ENCODE measurements at regions not wholly inside any gene's neighbourhood (a gene's known extent, or its start where the extent isn't known, plus 50 kb on each side); places are given as distances from the start of the nearest gene placed in this dataset.

DNA sequence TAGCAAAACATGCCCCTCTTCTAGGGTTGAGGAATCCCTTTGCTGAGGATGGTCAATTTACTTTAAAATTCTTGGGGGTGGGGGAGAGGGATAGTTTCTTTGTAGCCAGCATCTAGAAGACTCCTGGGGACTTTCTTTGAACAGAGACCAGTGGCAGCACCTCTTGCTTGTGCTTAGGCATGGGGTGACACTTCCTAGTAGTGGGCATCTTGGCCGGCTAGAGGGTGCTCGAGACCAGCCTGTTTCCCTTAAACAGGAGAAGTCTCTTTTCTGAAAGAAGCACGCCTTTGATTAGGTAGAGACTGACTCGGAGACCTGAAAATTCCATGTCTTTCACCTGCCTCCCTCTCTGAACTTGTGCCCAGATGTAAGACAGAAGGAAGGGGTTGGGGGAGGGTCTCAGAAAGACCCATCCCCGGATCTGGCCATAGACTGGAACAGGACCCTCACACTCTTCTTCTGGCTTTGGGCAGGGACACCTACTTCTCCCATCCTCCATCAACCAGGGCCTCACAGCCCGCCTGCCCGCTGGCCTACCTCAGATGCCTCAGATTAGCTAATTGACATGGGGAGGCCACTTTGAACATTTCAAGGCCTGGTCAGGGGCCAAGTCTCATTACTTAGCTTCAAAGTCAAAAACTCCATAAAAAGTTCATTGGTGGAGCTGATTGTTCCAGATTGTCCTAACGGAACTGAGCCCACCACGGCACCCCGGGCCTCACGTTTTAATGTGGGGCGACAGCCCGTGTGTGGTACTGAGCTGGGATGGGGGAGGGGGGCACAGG is 172.2 kb downstream of the CDC5L start:
- DNase-seq (ENCODE audit: low read depth in 3 of 3) = no peak

DNA sequence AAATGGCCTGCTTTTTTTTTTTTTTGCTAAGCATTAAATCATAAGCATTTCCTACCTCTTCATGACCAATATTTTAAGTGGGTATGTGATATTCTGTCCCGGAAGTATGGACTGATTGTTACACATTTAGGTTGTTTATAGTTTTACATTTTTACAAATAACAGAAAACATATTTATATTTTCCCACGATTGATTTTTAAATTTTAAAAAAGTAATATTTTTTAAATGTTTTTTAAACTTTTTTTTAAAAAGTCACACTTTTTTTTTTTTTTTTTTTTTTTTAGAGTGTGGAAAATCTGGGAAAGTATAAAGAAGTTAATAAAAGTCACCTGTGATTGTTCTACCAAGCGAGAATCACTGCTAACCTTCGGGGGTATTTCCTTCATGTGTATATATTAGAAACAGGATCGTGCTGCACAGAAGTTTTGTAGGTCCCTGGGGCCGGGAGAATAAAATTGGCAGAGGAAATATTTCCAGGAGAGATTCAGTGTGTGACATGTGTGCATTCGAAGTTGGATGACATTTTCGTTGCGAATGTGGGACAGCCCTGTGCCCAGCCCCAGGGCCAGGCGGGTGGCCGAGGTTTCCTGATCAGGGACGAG is 173.1 kb downstream of the CDC5L start:
- DNase-seq (ENCODE audit: low read depth in 3 of 3) = no peak

DNA sequence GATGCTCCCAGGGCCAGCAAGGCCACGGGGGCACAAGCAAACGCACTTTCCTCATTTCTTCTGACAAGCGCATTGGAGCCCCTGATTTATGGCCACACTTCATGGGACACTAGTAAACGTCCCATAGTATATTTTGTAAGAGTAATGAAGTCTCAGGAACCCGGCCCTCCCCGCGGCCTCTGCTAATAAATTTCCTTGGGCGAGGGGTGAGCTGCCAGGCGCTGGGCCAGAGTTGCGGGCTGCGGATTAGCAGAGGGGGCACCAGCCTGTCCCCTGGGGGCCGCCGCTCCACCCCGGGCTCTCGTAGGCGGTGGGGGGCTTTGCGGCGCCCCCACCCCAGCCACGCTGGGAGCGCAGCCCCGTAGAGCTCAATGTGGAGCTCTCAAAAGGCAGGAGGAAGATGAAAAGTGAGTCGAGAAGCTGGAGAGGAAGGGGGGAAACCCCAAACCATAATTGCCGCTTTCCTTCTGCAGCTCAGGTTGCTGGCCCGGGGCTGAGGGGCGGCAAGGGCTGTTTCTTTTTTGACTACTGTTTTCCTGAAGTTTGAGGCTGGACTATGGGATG is 173.6 kb downstream of the CDC5L start:
- no peak for DNase-seq (ENCODE audit: low read depth in 3 of 3)

DNA sequence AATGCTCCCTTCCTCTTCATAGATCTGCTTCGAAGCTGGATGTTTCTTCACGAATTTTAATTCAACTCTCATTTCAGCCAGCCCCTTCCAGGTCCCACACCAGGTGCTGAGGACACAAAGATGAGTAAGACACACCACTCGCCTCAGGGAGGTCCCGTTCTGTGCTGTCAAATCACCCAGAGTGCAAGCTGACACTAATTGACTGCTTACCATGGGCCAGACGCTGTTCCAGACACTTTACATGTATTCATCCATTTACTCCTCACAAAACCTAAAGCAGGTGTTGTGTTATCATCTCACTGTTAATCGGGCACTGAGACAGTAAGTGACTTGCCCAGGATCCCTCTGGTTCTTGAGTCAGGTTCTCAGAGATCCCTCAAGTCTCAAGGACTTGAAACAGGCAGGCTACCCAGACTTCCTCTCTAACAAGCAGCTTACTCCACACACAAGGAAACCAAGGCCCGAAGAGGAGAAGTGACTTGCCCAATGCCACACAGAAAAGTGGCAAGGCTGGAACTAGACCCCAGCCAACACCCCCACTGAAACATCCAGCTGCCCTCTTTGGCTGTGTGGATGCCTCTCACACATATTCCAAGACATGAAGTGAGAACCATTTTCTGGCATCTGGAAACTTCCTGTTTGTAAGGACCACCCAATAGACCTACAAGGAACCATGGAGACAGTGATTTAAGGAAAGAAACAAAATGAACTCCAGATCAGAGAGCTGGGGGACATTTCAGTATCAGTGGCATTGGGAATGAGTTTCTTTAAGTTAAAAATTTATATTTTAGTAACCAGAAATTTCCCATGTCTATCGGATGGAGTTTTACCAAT is 174.5 kb downstream of the CDC5L start:
- no peak for DNase-seq (ENCODE audit: low read depth in 3 of 3)

DNA sequence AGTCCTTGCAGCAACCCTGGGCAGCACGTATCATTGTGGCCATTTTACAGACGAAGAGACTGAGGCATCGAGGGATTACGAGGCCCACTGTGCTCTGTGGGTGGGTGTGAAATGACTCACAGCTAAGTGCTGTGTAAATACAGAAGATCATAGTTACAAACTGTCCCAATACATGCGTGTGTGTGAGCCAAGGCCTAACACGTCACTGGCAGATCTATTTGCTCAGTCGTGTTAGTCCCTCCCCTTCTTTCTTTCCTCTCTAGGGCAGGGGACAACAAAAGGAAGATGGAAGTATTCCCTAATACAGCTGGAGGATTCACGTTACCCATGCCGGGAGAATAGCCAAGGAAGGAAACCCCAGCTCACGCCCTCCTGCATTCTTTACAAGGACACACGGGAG is 175.9 kb downstream of the CDC5L start:
- no peak for DNase-seq (ENCODE audit: low read depth in 3 of 3)

DNA sequence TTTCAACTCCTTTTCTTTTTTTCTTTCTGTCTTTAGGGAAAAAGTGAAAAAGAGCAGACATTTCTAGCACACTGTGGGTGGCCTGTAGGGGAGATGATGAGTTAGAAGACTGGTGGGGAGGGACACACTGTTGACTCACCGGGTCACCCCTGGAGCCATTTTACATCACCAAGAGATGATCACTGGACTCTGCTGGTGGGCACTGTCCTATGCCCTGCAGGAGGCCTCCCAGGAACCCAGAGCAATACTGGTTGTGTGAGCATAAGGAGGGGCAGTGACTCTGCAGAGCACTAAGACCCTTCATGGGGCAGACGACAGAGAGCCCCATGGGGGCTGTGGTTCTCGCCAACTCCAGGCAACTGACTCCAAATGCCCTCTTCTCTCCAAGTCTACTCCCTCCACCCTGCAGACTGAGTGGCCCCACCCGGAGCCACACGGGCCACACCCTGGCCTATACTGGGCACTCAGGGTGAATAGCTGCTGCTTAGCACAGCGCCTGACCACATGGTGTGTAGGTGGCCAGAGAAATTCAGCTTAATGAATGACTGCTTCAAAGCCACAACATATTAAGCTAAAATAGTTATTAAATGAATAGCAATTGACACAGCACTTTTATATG is 177.5 kb downstream of the CDC5L start:
- no peak for DNase-seq (ENCODE audit: low read depth in 3 of 3)

DNA sequence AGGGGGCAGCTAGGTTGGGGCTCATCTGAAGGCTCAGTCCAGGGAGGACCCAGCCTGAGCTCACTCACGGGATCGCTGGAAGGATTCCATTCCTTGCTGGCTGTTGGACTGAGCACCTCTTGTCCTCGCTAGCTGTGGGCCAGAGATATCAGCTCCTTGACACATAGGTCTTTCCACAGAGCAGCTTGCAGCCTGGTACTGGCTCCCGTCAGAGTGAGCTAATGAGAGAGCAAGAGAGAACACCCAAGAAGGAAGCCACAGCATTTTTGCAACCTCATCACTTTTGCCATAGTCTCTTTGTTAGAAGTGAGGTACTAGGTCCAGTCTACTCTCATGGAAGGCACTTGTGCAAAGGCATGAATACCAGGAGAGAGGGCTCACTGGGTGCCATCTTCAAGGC is 179.9 kb downstream of the CDC5L start:
- DNase-seq (ENCODE audit: low read depth in 3 of 3) = no peak

DNA sequence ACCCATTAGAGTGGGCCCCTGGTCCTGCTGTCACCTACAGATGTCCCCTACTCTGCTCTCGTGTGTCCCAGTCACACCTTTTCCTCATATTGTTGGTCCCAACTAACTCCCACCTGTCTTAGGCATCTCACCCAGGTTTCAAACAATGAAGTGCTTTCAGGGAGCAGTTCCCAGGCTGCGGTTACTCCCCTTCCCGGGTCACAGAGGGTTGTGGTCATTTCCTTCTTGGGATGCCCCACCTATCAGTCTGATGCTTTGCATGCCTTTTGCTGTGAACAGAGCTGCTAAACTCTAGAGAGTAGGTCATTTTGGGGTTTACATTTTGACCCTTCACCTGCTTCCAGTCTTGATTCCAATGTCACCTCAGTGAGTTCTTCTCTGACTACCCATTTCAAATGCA is 181.6 kb downstream of the CDC5L start:
- DNase-seq (ENCODE audit: low read depth in 3 of 3) = no peak

DNA sequence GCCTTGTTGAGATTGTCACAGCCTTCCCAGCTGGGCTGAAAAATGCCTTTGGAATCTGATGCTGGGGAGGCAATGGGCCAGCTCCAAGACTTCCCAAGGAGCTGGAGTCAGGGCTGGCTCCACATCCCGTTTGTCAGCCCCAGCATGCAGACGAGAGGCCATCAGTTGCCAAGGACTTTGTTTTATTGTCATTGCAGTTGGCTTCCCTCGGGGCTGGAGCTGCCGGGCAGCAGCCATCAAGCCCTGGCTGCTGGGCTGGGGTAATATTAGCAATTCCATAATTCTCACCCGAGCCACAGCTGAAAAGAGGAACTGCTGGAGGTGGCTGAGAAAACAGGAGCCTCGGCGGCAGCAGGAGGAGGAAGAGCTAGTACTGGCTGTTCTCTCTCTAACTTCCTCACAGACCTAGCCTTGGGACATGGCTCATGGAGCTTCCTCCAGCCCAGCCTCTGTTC is 182.5 kb downstream of the CDC5L start:
- no peak for DNase-seq (ENCODE audit: low read depth in 3 of 3)

DNA sequence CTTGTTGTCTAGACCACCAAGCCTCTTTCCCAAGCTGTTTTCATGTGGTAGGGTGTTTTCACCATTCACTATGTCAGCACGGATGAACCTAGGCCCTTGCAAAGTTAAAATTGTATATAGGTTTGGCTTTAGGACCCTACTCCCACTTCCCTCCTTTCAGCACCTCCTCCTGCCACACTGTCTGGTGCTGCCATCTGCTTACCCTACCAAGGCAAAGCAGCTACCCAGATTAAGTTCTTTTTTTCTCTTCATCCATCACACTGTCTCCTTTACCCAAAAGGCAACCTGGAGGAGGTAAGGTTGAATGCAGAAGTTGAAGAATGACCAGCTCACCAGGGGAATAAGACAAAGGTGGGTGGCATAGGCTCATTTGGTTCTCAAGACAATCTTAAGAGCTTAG is 184.0 kb downstream of the CDC5L start:
- DNase-seq (ENCODE audit: low read depth in 3 of 3) = no peak

DNA sequence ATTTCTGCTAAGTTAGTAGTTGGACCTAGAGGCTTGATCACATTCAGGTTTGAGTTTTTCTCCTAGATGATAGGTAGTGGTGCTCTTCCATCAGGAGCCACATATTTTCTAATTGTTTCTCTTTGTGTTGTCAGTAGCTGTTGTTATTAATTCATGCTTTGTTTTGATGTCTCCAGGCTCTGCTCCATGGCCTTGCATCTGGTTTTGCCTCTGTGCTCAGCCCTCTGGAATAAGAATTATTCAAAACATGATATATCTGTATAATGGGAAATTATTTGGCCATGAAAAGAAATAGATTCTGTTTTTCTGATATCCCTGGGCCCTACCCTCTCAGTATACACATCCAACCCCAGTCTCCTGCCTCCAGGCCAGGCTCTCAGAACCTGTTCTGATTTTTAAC is 184.8 kb downstream of the CDC5L start:
- DNase-seq (ENCODE audit: low read depth in 3 of 3) = no peak

DNA sequence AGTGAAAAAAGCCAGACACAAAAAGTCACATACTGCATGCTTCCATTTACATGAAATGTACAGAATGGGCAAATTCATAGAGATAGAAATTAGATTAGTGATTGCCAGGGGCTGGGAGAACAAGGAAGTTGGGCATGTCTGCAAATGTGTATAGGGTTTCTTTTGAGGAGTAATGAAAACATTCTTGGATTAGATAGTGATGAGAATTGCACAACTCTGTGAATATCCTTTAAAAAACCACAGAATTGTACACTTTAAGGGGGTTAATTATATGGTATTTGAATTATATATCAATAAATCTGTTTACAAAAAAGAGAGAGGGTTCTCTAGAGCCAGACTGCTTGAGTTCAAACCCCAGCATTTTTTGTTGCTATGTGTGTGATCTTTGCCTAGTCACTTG is 188.1 kb downstream of the CDC5L start:
- DNase-seq (ENCODE audit: low read depth in 3 of 3) = no peak

DNA sequence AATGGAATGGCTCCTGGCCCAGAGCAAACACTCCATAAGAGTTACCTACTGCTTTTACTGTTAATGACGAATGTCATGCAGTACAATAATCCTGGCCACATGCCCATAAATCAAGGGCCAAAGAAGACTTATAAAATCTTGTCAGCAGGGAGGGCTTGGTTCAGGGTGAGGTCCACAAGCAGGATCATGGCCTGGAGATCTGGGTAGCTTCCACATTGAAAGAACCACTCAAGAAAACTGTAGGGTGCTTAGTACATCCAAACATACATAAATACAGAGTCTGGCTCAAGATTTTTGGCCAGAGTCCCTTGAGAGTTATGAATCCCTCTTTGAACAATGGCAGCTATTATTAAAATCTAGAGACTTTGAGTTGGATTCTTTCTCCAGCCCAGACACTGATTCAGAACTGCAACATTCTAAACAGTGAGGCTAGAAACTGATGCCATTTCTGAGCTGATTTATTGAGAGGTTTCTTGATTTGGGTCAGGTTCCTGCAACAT is 188.7 kb downstream of the CDC5L start:
- DNase-seq (ENCODE audit: low read depth in 3 of 3) = no peak

DNA sequence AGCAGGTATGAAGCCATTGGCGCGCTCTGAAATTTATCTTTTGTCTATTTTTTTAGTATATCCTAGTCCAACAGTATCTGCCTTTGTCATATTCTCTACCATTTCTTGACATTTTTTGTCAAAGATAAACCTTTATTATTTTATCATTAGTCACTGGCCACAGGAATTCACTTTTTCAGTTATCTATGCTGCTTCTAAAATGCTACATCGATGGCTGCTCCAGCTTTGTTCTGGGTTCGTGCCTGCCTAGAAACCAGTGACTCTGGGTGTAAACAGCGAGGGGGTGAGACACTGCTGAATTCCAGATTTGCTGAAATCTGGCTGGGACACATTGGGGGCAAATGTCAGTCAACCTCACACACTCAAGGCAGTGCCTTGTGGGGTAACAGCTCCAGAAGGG is 193.4 kb downstream of the CDC5L start:
- DNase-seq (ENCODE audit: low read depth in 3 of 3) = no peak

DNA sequence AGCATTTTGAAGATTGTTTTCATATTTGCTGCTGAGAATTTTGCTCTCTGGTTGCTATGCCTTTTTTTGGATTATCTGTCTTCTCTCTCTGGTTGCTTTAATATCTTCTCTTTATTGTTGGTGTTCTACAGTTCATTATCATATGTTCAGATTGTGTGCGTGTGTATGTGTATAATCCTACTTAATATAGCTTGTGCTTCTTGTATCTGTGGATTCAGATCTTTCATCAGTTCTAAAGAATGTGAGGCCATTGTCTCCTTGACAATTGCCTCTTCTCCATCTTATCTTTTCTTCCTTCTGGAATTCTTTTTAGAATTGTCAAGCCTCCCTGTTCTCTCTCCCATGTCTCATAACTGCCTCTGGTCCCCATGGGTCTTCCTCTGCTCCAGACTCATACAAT is 195.4 kb downstream of the CDC5L start:
- DNase-seq (ENCODE audit: low read depth in 3 of 3) = no peak

DNA sequence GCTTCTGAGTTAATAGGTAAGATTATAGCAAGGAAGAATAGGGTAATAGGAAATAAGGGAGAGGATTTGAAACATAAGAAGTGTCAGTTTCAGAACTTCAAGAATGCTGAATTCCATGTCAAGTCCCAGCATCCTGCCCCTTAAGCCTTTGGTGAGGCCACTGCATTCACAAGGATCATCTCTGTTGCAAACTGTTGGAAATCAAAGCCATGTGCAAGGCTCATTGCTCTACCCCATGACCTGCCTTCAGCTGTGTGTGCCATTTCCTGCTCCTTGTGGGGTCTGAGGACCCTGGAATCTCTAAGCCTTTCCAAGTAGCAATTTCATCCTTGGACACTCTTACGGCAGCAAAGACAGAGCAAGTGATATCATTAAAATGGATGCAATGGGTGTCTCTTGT is 203.0 kb downstream of the CDC5L start:
- no peak for DNase-seq (ENCODE audit: low read depth in 3 of 3)

DNA sequence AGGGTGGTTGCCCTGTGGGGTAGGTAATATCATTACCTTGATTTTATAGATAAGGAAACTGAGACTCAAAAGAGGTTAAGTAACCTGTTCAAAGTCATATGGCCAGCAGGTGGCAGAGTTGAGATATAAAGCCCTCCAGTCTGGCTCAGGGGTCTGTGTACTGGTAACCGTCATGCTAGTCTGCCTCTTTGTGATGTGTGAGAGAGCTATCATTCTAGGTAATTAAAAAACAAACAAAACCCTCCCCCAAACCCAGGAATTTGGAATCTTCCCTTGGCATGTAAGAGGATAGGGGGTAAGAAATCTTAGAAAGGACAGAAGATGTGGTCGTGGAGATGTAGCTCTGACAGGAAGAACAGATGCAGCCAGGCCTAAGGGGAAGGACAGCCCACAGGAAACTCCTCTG is 206.0 kb downstream of the CDC5L start:
- peak; percentile 27 to 52 (median 41) for DNase-seq (ENCODE audit: low read depth in 3 of 3)

DNA sequence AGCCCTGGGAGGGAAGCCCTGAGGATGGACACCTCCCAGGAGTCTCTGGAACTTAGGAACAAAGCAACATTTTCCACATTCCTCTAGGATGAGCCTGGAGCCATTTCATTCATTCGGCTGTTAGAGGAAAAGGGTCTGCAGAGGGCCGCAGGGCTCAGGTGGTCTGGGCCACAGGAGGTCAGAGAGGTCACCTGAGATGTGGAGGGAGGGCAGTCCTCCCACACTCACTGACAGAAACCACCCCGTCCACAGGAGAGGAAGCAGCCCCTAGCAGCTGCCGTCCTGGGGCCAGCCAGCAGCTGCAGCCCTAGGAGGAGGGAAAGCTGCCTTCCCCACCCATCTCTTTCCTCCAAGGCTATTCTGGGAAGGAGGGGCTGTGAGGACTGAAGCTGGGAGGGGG is 207.0 kb downstream of the CDC5L start:
- no peak for DNase-seq (ENCODE audit: low read depth in 3 of 3)

DNA sequence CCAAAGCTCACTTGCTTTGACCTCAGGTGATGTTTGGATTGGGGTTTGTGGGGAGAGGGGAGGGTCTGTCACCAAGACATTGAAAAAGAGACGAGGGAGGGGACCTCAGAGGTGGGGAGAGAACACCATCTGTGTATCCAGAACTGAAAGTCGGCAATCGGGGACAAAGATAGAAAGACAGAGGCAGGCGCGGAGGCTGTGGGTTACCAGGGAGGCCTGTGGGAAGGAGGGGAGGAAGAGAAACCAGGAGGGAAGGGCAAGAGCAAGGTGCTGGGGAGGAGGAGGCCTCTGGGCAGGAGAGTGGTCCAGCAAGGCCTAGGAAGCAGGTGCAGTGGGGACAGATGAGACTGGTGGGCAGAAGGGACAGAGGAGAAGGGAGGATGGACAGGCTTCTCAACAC is 211.2 kb downstream of the CDC5L start:
- no peak for DNase-seq (ENCODE audit: low read depth in 3 of 3)

DNA sequence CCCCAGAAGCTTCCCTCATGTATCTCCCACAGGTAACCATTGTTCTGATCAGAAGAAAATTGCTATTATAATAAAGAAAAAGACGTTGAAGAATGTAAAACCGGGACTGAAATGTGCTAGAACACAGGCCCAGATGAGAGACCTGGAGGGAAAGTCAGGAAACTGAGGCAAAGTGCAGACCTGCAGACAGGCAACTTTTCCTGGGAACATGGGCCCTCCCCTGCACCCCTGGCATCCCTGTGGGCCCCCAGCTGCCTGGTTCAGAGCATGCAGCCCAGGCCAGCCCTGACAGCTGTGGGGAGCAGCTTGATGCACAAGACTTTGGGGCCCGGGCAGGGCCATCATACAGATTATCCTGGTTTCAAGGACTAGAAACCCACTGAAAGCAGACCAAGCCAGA is 212.2 kb downstream of the CDC5L start:
- DNase-seq (ENCODE audit: low read depth in 3 of 3) = no peak

DNA sequence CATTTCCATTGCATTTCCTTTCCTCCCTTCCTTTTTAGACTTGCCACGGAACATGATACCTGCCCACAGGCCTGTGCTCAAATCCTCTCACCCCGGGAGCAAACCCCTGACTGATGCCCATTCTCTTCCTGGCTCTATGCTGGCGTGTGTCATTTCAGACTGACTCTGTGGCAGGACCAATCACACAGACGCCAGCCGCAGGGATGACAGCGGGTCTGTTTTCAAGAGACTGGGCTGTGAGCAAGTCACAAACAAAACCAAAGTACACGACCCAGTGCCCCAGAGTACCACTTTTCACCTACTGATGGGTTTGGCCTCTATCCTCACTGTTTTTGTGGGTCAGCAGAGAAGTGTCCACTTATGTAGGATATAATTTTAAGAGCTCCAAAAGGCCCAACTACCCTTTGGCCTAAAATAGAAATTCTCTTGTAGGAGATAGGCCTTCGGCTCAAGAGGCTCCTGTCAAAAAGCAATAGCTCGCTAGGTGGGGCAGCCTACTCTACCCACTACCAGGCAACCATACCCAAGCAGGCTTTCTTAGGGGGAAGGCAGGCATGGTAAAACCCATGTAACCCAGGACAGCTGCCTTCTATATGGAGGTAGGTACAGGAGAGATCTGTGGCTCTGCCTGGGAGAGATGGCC is 215.7 kb downstream of the CDC5L start:
- DNase-seq (ENCODE audit: low read depth in 3 of 3) = no peak
